ENCODE measurements at regions not wholly inside any gene's neighbourhood (a gene's known extent, or its start where the extent isn't known, plus 50 kb on each side); places are given as distances from the start of the nearest gene placed in this dataset.

GRCh38 chr4:154044742-154045485, 256.0 kb upstream of the SFRP2 start:
- Histone ChIP-seq H3K4me1 (ENCODE audit: control insufficient read depth, insufficient read depth, low read length) (no peaks in the 10 kb centered on the region), H3K4me3 (ENCODE audit: low read length) (no peak overlapping the region), H3K9ac (ENCODE audit: low read depth, low read length) (no peak overlapping the region), H3K4me2 (ENCODE audit: low read length) (no peak overlapping the region), H3K9me3 (replicated peaks; ENCODE audit: low read length) (no peaks in the 10 kb centered on the region), H3K27me3 (ENCODE audit: control insufficient read depth, insufficient read depth, low read length) (no peaks in the 10 kb centered on the region), H3K36me3 (ENCODE audit: insufficient read depth, low read length) (no peaks in the 10 kb centered on the region)

- no peaks in the 10 kb centered on the region for H3K36me3 ChIP-seq (ENCODE audit: insufficient read depth, low read length)
- no peak overlapping the region for H3K4me3 ChIP-seq (ENCODE audit: low read length)
- H3K9me3 ChIP-seq (replicated peaks; ENCODE audit: low read length) = no peaks in the 10 kb centered on the region
- no peak overlapping the region for H3K4me2 ChIP-seq (ENCODE audit: low read length)
- H3K9ac ChIP-seq (ENCODE audit: low read depth, low read length) = no peak overlapping the region
- H3K27me3 ChIP-seq (ENCODE audit: control insufficient read depth, insufficient read depth, low read length) = no peaks in the 10 kb centered on the region
- H3K4me1 ChIP-seq (ENCODE audit: control insufficient read depth, insufficient read depth, low read length) = no peaks in the 10 kb centered on the region
Measured at GRCh38 chr4:154044108-154044531, 255.2 kb upstream of the SFRP2 start.

GRCh38 chr4:154041640-154042039, 252.8 kb upstream of the SFRP2 start:
- Histone ChIP-seq H3K36me3 (ENCODE audit: insufficient read depth, low read length) (no peaks in the 10 kb centered on the region), H3K27me3 (ENCODE audit: control insufficient read depth, insufficient read depth, low read length) (no peaks in the 10 kb centered on the region), H3K9me3 (replicated peaks; ENCODE audit: low read length) (no peaks in the 10 kb centered on the region), H3K9ac (ENCODE audit: low read depth, low read length) (no peak overlapping the region), H3K4me3 (ENCODE audit: low read length) (no peak overlapping the region), H3K4me2 (ENCODE audit: low read length) (no peak overlapping the region), H3K4me1 (ENCODE audit: control insufficient read depth, insufficient read depth, low read length) (no peaks in the 10 kb centered on the region)

GRCh38 chr4:154039435-154040343, 250.8 kb upstream of the SFRP2 start:
- H3K4me3 ChIP-seq (ENCODE audit: low read length) = no peak overlapping the region
- no peak overlapping the region for H3K9ac ChIP-seq (ENCODE audit: low read depth, low read length)
- H3K4me2 ChIP-seq (ENCODE audit: low read length) = no peak overlapping the region
- no peaks in the 10 kb centered on the region for H3K9me3 ChIP-seq (replicated peaks; ENCODE audit: low read length)
- H3K4me1 ChIP-seq (ENCODE audit: control insufficient read depth, insufficient read depth, low read length) = no peaks in the 10 kb centered on the region
- H3K36me3 ChIP-seq (ENCODE audit: insufficient read depth, low read length) = no peaks in the 10 kb centered on the region
- H3K27me3 ChIP-seq (ENCODE audit: control insufficient read depth, insufficient read depth, low read length) = no peaks in the 10 kb centered on the region

GRCh38 chr4:154036856-154037255, 248.0 kb upstream of the SFRP2 start:
- Histone ChIP-seq H3K4me2 (ENCODE audit: low read length) (no peak overlapping the region), H3K4me3 (ENCODE audit: low read length) (no peak overlapping the region), H3K36me3 (ENCODE audit: insufficient read depth, low read length) (no peaks in the 10 kb centered on the region), H3K9ac (ENCODE audit: low read depth, low read length) (no peak overlapping the region), H3K27me3 (ENCODE audit: control insufficient read depth, insufficient read depth, low read length) (no peaks in the 10 kb centered on the region), H3K4me1 (ENCODE audit: control insufficient read depth, insufficient read depth, low read length) (no peaks in the 10 kb centered on the region), H3K9me3 (replicated peaks; ENCODE audit: low read length) (no peaks in the 10 kb centered on the region)

- H3K9ac ChIP-seq (ENCODE audit: low read depth, low read length) = no peak overlapping the region
- H3K4me3 ChIP-seq (ENCODE audit: low read length) = no peak overlapping the region
- H3K36me3 ChIP-seq (ENCODE audit: insufficient read depth, low read length) = no peaks in the 10 kb centered on the region
- no peaks in the 10 kb centered on the region for H3K4me1 ChIP-seq (ENCODE audit: control insufficient read depth, insufficient read depth, low read length)
- H3K9me3 ChIP-seq (replicated peaks; ENCODE audit: low read length) = no peaks in the 10 kb centered on the region
- H3K27me3 ChIP-seq (ENCODE audit: control insufficient read depth, insufficient read depth, low read length) = no peaks in the 10 kb centered on the region
- H3K4me2 ChIP-seq (ENCODE audit: low read length) = no peak overlapping the region
Measured at GRCh38 chr4:154035341-154035740, 246.5 kb upstream of the SFRP2 start.

GRCh38 chr4:154033921-154034320, 245.0 kb upstream of the SFRP2 start:
- no peak overlapping the region for H3K4me2 ChIP-seq (ENCODE audit: low read length)
- H3K9ac ChIP-seq (ENCODE audit: low read depth, low read length) = no peak overlapping the region
- no peaks in the 10 kb centered on the region for H3K27me3 ChIP-seq (ENCODE audit: control insufficient read depth, insufficient read depth, low read length)
- no peaks in the 10 kb centered on the region for H3K9me3 ChIP-seq (replicated peaks; ENCODE audit: low read length)
- H3K4me1 ChIP-seq (ENCODE audit: control insufficient read depth, insufficient read depth, low read length) = no peaks in the 10 kb centered on the region
- H3K36me3 ChIP-seq (ENCODE audit: insufficient read depth, low read length) = no peaks in the 10 kb centered on the region
- no peak overlapping the region for H3K4me3 ChIP-seq (ENCODE audit: low read length)

- Histone ChIP-seq H3K27me3 (ENCODE audit: control insufficient read depth, insufficient read depth, low read length) (no peaks in the 10 kb centered on the region), H3K4me1 (ENCODE audit: control insufficient read depth, insufficient read depth, low read length) (no peaks in the 10 kb centered on the region), H3K4me2 (ENCODE audit: low read length) (no peak overlapping the region), H3K9ac (ENCODE audit: low read depth, low read length) (no peak overlapping the region), H3K4me3 (ENCODE audit: low read length) (no peak overlapping the region), H3K9me3 (replicated peaks; ENCODE audit: low read length) (no peaks in the 10 kb centered on the region), H3K36me3 (ENCODE audit: insufficient read depth, low read length) (no peaks in the 10 kb centered on the region)
Measured at GRCh38 chr4:154032914-154033313, 244.0 kb upstream of the SFRP2 start.

GRCh38 chr4:154030746-154031145, 241.9 kb upstream of the SFRP2 start:
- H3K4me3 ChIP-seq (ENCODE audit: low read length) = no peak overlapping the region
- no peak overlapping the region for H3K9ac ChIP-seq (ENCODE audit: low read depth, low read length)
- H3K36me3 ChIP-seq (ENCODE audit: insufficient read depth, low read length) = no peaks in the 10 kb centered on the region
- no peaks in the 10 kb centered on the region for H3K4me1 ChIP-seq (ENCODE audit: control insufficient read depth, insufficient read depth, low read length)
- no peak overlapping the region for H3K4me2 ChIP-seq (ENCODE audit: low read length)
- H3K27me3 ChIP-seq (ENCODE audit: control insufficient read depth, insufficient read depth, low read length) = no peaks in the 10 kb centered on the region
- H3K9me3 ChIP-seq (replicated peaks; ENCODE audit: low read length) = no peaks in the 10 kb centered on the region

GRCh38 chr4:154030152-154030551, 241.3 kb upstream of the SFRP2 start:
- Histone ChIP-seq H3K36me3 (ENCODE audit: insufficient read depth, low read length) (no peaks in the 10 kb centered on the region), H3K9me3 (replicated peaks; ENCODE audit: low read length) (no peaks in the 10 kb centered on the region), H3K27me3 (ENCODE audit: control insufficient read depth, insufficient read depth, low read length) (no peaks in the 10 kb centered on the region), H3K4me2 (ENCODE audit: low read length) (no peak overlapping the region), H3K4me1 (ENCODE audit: control insufficient read depth, insufficient read depth, low read length) (no peaks in the 10 kb centered on the region), H3K9ac (ENCODE audit: low read depth, low read length) (no peak overlapping the region), H3K4me3 (ENCODE audit: low read length) (no peak overlapping the region)

- no peaks in the 10 kb centered on the region for H3K4me1 ChIP-seq (ENCODE audit: control insufficient read depth, insufficient read depth, low read length)
- H3K9ac ChIP-seq (ENCODE audit: low read depth, low read length) = no peak overlapping the region
- no peaks in the 10 kb centered on the region for H3K36me3 ChIP-seq (ENCODE audit: insufficient read depth, low read length)
- H3K27me3 ChIP-seq (ENCODE audit: control insufficient read depth, insufficient read depth, low read length) = no peaks in the 10 kb centered on the region
- H3K4me2 ChIP-seq (ENCODE audit: low read length) = no peak overlapping the region
- H3K4me3 ChIP-seq (ENCODE audit: low read length) = no peak overlapping the region
- no peaks in the 10 kb centered on the region for H3K9me3 ChIP-seq (replicated peaks; ENCODE audit: low read length)
Measured at GRCh38 chr4:154029171-154029570, 240.3 kb upstream of the SFRP2 start.
